K562 (cell line): ENCODE measurements at regions not wholly inside any gene's neighbourhood (a gene's known extent, or its start where the extent isn't known, plus 50 kb on each side); places are given as distances from the start of the nearest gene placed in this dataset.

Experiments used
- ATAC-seq: fragments of 200-7000 bp; cut with Tn5 transposase; 3 replicates; pipeline ENCODE4 v1.9.1; 2020; ENCODE audit warnings: moderate library complexity
- BruUV-seq: library from RNA; stranded (reverse); fragments of 400-500 nt; replicated peaks from 2 replicates; lab custom pipeline; 2021; lab: Mats Ljungman, UMichigan
- CTCF ChIA-PET: fragments of 300-600 bp; formaldehyde crosslinking; extraction: SDS; loops from one replicate; lab custom pipeline; 2021; ENCODE audit warnings: low intra/inter-chr PET ratio; lab: Yijun Ruan, JAX
- POLR2A ChIA-PET: fragments of 300-600, 350-650 bp; sonication (Branson Sonifier 250); formaldehyde crosslinking; extraction: SDS; loops from one replicate; lab custom pipeline; 2021; ENCODE audit warnings: antibody characterized with exemption, inconsistent platforms; lab: Yijun Ruan, JAX
- DNase-seq, 4 experiments: peaks; one replicate each; pipeline versions ENCODE4 v3.0.0 to v3.0.0-alpha.2; 2011 to 2018; ENCODE audit warnings: low spot score in 3 of 4, mixed read lengths in 3 of 4; ENCODE audit errors: extremely low read depth in 1 of 4
- FAIRE-seq: peaks from 2 replicates; lab custom pipeline; 2011; peaks lifted over from hg19 to GRCh38; lab: Jason Lieb, UNC
- H2AFZ ChIP-seq: 2 replicates; pipeline ENCODE4 v1.6.0; 2011; ENCODE audit warnings: low read depth, low read length, control low read depth, inconsistent platforms
- H3K27ac ChIP-seq: fragments of 200-600 bp; 3 replicates; pipeline ENCODE4 v1.8.0; 2011; ENCODE audit warnings: low read depth, mild to moderate bottlenecking, control low read depth, inconsistent platforms, low read length, moderate library complexity, mixed read lengths; ENCODE audit errors: extremely low read depth
- H3K27me3 ChIP-seq, 2 experiments: fragments of 300-600 bp in 1 of 2; 2 replicates in 1 of 2; 3 replicates in 1 of 2; pipeline versions ENCODE4 v1.6.0 to v1.8.0; 2011; ENCODE audit warnings: inconsistent platforms in 2 of 2, low read length in 2 of 2, mild to moderate bottlenecking in 1 of 2, mixed read lengths in 1 of 2, moderate library complexity in 1 of 2; ENCODE audit not compliant: control insufficient read depth in 2 of 2, insufficient read depth in 2 of 2
- H3K36me3 ChIP-seq: fragments of 300-600 bp; 3 replicates; pipeline ENCODE4 v1.8.0; 2011; ENCODE audit warnings: mild to moderate bottlenecking, low read length, inconsistent platforms; ENCODE audit not compliant: control insufficient read depth, insufficient read depth
- H3K4me1 ChIP-seq, 2 experiments: fragments of 200-600 bp in 1 of 2; replicated peaks in 1 of 2; 2 replicates in 1 of 2; 3 replicates in 1 of 2; pipeline versions ENCODE4 v1.5.1 to v1.8.0; 2011; ENCODE audit warnings: inconsistent platforms in 2 of 2, low read length in 2 of 2, mild to moderate bottlenecking in 1 of 2, mixed read lengths in 1 of 2, moderate library complexity in 1 of 2; ENCODE audit not compliant: control insufficient read depth in 2 of 2, insufficient read depth in 2 of 2
- H3K4me2 ChIP-seq: 2 replicates; pipeline ENCODE4 v1.6.1; 2011; ENCODE audit warnings: low read length, control low read depth, inconsistent platforms, mixed read lengths; ENCODE audit not compliant: insufficient read depth
- H3K4me3 ChIP-seq: fragments of 200-600 bp; sonication (generic), shearing (Covaris generic); 2 replicates; pipeline ENCODE4 v1.5.1; 2016; ENCODE audit warnings: control low read depth, inconsistent platforms
- H3K79me2 ChIP-seq: fragments of 200-600 bp; 3 replicates; pipeline ENCODE4 v1.8.0; 2011; ENCODE audit warnings: low read length, inconsistent platforms; ENCODE audit not compliant: control insufficient read depth, insufficient read depth
- H3K9ac ChIP-seq, 2 experiments: 2 replicates each; pipeline versions ENCODE4 v1.6.0 to v1.6.1; 2011; ENCODE audit warnings: low read depth in 2 of 2, low read length in 2 of 2, control low read depth in 1 of 2, inconsistent platforms in 1 of 2, mild to moderate bottlenecking in 1 of 2, mixed read lengths in 1 of 2; ENCODE audit not compliant: insufficient read depth in 1 of 2
- H3K9me1 ChIP-seq: one replicate; pipeline ENCODE4 v1.6.0; 2011; ENCODE audit warnings: inconsistent platforms, mild to moderate bottlenecking, low read length, moderate library complexity; ENCODE audit not compliant: control insufficient read depth, insufficient read depth
- H3K9me3 ChIP-seq: replicated peaks from 2 replicates; pipeline ENCODE4 v1.5.1; 2011; ENCODE audit warnings: low read depth, low read length, inconsistent platforms; ENCODE audit not compliant: control insufficient read depth, insufficient read depth
- H4K20me1 ChIP-seq: replicated peaks from 2 replicates; pipeline ENCODE4 v1.6.1; 2011; ENCODE audit warnings: low read length, inconsistent platforms, mixed read lengths; ENCODE audit not compliant: control insufficient read depth, insufficient read depth
- CBX8 ChIP-seq: fragments of 200-600 bp; sonication (generic); IDR thresholded peaks from 2 replicates; pipeline ENCODE4 v1.6.1; 2012; ENCODE audit warnings: borderline replicate concordance, mixed run types, low read depth, mild to moderate bottlenecking, moderate library complexity, mixed read lengths, low read length, control low read depth, inconsistent platforms; ENCODE audit not compliant: poor library complexity, severe bottlenecking; ENCODE audit errors: extremely low read depth
- E2F6 ChIP-seq, 2 experiments: IDR thresholded peaks; 2 replicates each; pipeline ENCODE4 v1.6.1; 2011; ENCODE audit warnings: borderline replicate concordance in 1 of 2, control low read depth in 1 of 2, low read depth in 1 of 2, low read length in 1 of 2, mild to moderate bottlenecking in 1 of 2, mixed read lengths in 1 of 2, moderate library complexity in 1 of 2; ENCODE audit not compliant: insufficient read depth in 1 of 2, insufficient read length in 1 of 2, poor library complexity in 1 of 2, severe bottlenecking in 1 of 2; ENCODE audit errors: extremely low read depth in 1 of 2
- KDM4B ChIP-seq, 2 experiments: fragments of 450-650 bp in 1 of 2; sonication (generic) in 1 of 2; IDR thresholded peaks; 2 replicates each; pipeline ENCODE4 v1.6.1; 2016 to 2017; ENCODE audit warnings: borderline replicate concordance in 2 of 2, antibody characterized with exemption in 1 of 2, low read depth in 1 of 2, mild to moderate bottlenecking in 1 of 2
- LCOR ChIP-seq: sonication (generic); formaldehyde crosslinking; IDR thresholded peaks from 2 replicates; pipeline ENCODE4 v1.8.0; 2022; ENCODE audit warnings: mild to moderate bottlenecking, missing genetic modification reagents
- MCM3 ChIP-seq: fragments of 450-650 bp; IDR thresholded peaks from 2 replicates; pipeline ENCODE4 v1.6.1; 2016
- RBM14 ChIP-seq: fragments of 200-400 bp; formaldehyde crosslinking; IDR thresholded peaks from 2 replicates; pipeline ENCODE4 v1.6.1; 2018; ENCODE audit warnings: low read depth, mild to moderate bottlenecking, low read length, moderate library complexity, borderline replicate concordance; ENCODE audit not compliant: insufficient read depth
- SIN3A ChIP-seq, 2 experiments: fragments of 150-350 bp in 1 of 2; IDR thresholded peaks; 2 replicates each; pipeline ENCODE4 v1.6.1; 2011 to 2016; ENCODE audit warnings: borderline replicate concordance in 2 of 2, low read depth in 2 of 2, low read length in 2 of 2, mild to moderate bottlenecking in 2 of 2, moderate library complexity in 2 of 2; ENCODE audit not compliant: control insufficient read depth in 1 of 2
- SMARCA5 ChIP-seq: fragments of 450-650 bp; IDR thresholded peaks from 2 replicates; pipeline ENCODE4 v1.6.1; 2016
- SREBF2 ChIP-seq: sonication (generic); formaldehyde crosslinking; IDR thresholded peaks from 2 replicates; pipeline ENCODE4 v1.4.0; 2020; ENCODE audit warnings: mild to moderate bottlenecking, missing genetic modification reagents
- SRSF3 ChIP-seq: fragments of 200-400 bp; formaldehyde crosslinking; IDR thresholded peaks from 2 replicates; pipeline ENCODE4 v1.6.1; 2016; ENCODE audit warnings: mild to moderate bottlenecking, low read length, moderate library complexity; ENCODE audit not compliant: insufficient read depth
- TFE3 ChIP-seq: fragments of 450-650 bp; formaldehyde crosslinking; IDR thresholded peaks from 2 replicates; pipeline ENCODE4 v1.4.0; 2020; ENCODE audit warnings: mild to moderate bottlenecking, mixed read lengths
- U2AF2 ChIP-seq: fragments of 200-400 bp; formaldehyde crosslinking; optimal IDR thresholded peaks from 2 replicates; pipeline ENCODE3; 2017; ENCODE audit warnings: low read depth, mild to moderate bottlenecking, low read length
- ZNF134 ChIP-seq: fragments of 250-450 bp; sonication (Bioruptor Pico); conservative IDR thresholded peaks from 2 replicates; pipeline ENCODE4 v1.4.0; 2020
- ZNF174 ChIP-seq: fragments of 250-450 bp; sonication (Bioruptor Pico); IDR thresholded peaks from 2 replicates; pipeline ENCODE4 v1.4.0; 2020; ENCODE audit warnings: mild to moderate bottlenecking
- ZNF699 ChIP-seq: fragments of 250-450 bp; sonication (Bioruptor Pico); IDR thresholded peaks from 2 replicates; pipeline ENCODE4 v1.8.0; 2021; ENCODE audit warnings: mild to moderate bottlenecking, moderate library complexity; ENCODE audit not compliant: insufficient replicate concordance
- WGBS: fragments of 100-300 bp; shearing (Covaris generic); methylation state at CpG from one replicate; pipeline ENCODE4 v1.1.6; 2016; ENCODE audit warnings: low coverage, mixed read lengths; ENCODE audit not compliant: insufficient coverage; ENCODE audit errors: missing lambda C conversion rate; 5-methylcytosine and 5-hydroxymethylcytosine counted together
- in situ Hi-C: fragments of 300-500 bp; cut with MboI; formaldehyde crosslinking; loops from 4 replicates; pipeline ENCODE4 v1.15.0; 2018; ENCODE audit warnings: inconsistent platforms, mixed read lengths
- intact Hi-C: fragments of 100-400 bp; cut with micrococcal nuclease; formaldehyde crosslinking; loops from 2 replicates; pipeline ENCODE4 v1.14.2; 2022

- DNase-seq = no peak
- intact Hi-C loops (no loop called here), in situ Hi-C loops (no loop called here)
- Histone ChIP-seq H2AFZ (no peak overlapping the region), H3K4me3 (no peak overlapping the region), H3K27ac (no peak overlapping the region), H3K4me2 (no peak overlapping the region), H4K20me1 (no peaks in the 10 kb centered on the region), H3K4me1 (no peaks in the 10 kb centered on the region), H3K9me1 (no peaks in the 10 kb centered on the region), H3K9ac (no peak overlapping the region), H3K27me3 (no peaks in the 10 kb centered on the region), H3K9me3 (no peaks in the 10 kb centered on the region), H3K79me2 (no peaks in the 10 kb centered on the region), H3K36me3 (no peaks in the 10 kb centered on the region)
- WGBS = 14% methylated on average over 5 of the region's 5 CpGs
- BruUV-seq = no TSS peak
- POLR2A ChIA-PET = no interaction called here
- ATAC-seq = no peak
- CTCF ChIA-PET = no interaction called here
- no peak for FAIRE-seq
- no peak for TF ChIP-seq U2AF2
- TF ChIP-seq CBX8 = no peak
- no peak for TF ChIP-seq TFE3 (CRISPR knock-in tag)
- no peak for TF ChIP-seq ZNF134
- no peak for TF ChIP-seq SRSF3
- TF ChIP-seq KDM4B (IDR thresholded peaks at IDR 0.05; ENCODE audit: borderline replicate concordance in 2 of 2, low read depth in 1 of 2) = no peak
- no peak for TF ChIP-seq LCOR (CRISPR knock-in tag)
- TF ChIP-seq RBM14 = no peak
- no peak for TF ChIP-seq ZNF174 (CRISPR knock-in tag)
- no peak for TF ChIP-seq E2F6 (IDR thresholded peaks at IDR 0.05; ENCODE audit: borderline replicate concordance in 1 of 2, extremely low read depth in 1 of 2, insufficient read depth in 1 of 2, insufficient read length in 1 of 2, low read depth in 1 of 2, low read length in 1 of 2, poor library complexity in 1 of 2, severe bottlenecking in 1 of 2)
- TF ChIP-seq MCM3 = no peak
- TF ChIP-seq ZNF699 (CRISPR knock-in tag) = no peak
- no peak for TF ChIP-seq SMARCA5
- no peak for TF ChIP-seq SREBF2 (CRISPR knock-in tag)
- TF ChIP-seq SIN3A (IDR thresholded peaks at IDR 0.05; ENCODE audit: borderline replicate concordance in 2 of 2, control insufficient read depth in 1 of 2, low read depth in 2 of 2, low read length in 2 of 2) = no peak
Observed at GRCh38 chr2:21198637-21199036, 74.9 kb downstream of the TDRD15 start.
